HG03520 (cell line): ENCODE measurements at regions not wholly inside any gene's neighbourhood (a gene's known extent, or its start where the extent isn't known, plus 50 kb on each side); places are given as distances from the start of the nearest gene placed in this dataset.

ENCODE experiments used
- ATAC-seq: cut with Tn5 transposase; IDR thresholded peaks from one replicate; pipeline ENCODE4 v1.9.1; 2021; ENCODE audit warnings: mild to moderate bottlenecking, moderate library complexity; ENCODE audit not compliant: unreplicated experiment

DNA sequence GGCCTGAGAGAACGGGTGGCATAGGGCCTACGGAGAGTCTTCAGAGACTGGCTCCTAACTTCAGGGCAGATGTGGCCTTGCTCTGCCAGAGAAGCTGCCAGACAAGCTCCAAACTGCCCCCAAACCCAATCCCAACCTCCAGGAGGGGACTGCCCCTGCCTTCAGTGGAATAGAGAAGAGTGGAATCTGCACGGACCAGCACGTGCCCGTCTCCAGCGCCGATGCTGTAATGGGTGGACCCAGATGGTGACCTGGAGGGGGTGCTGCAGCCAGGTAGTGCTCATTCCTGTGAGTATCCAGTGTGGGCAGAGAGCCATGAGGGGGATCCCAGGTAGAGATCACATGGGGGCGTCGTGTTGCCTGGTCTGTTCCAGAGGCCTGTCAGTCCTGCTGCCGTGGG lies 73.2 kb upstream of the NKX1-1 start:
- ATAC-seq: no peak

DNA sequence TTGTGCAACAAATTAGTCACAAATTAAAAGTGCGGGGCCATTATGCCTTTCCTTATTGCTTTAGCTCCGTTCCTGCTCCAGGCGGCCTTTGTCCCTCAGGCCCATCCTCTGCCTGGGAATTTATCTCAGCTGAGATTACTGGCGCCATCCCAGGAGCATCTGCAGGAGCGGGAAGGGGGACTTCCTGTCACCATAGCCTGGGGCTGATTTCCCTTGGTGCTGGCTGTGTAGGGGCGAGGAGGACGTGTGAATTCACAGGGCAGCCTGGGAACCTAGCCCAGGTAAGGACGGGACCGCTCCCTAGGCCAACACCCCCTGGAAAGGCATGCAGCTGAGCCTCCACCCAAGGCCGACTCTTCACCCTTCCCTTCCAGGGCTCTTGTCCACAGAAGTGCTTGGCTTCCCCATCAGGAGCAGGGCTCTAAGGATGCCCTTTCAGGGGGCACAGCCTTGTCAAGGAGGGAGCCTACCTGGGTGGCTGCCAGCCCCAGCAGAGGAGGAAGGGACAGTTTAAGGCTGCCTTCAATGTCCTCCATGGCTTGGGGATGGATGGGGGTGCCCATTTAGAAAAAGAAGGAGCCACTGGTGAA lies 72.6 kb upstream of the NKX1-1 start:
- ATAC-seq: no peak

- no peak for ATAC-seq
Observed at GRCh38 chr4:1477045-1477840, 71.0 kb upstream of the NKX1-1 start.

DNA sequence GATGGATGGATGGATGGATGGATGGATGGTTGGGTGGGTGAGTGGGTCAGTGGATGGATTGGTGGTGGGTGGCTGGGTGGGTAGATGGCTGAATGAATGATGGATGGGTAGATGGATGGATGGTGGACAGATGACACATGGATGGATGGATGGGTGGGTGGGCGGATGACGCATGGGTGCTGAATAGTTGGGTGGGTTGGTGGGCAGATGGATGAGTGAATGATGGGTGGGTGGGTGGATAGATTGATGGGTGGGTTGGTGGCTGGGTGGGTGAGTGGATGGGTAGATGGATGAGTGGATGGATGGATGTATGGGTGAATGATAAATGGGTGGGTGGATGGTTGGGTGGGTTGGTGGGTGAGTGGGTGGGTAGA lies 69.9 kb upstream of the NKX1-1 start:
- no peak for ATAC-seq

DNA sequence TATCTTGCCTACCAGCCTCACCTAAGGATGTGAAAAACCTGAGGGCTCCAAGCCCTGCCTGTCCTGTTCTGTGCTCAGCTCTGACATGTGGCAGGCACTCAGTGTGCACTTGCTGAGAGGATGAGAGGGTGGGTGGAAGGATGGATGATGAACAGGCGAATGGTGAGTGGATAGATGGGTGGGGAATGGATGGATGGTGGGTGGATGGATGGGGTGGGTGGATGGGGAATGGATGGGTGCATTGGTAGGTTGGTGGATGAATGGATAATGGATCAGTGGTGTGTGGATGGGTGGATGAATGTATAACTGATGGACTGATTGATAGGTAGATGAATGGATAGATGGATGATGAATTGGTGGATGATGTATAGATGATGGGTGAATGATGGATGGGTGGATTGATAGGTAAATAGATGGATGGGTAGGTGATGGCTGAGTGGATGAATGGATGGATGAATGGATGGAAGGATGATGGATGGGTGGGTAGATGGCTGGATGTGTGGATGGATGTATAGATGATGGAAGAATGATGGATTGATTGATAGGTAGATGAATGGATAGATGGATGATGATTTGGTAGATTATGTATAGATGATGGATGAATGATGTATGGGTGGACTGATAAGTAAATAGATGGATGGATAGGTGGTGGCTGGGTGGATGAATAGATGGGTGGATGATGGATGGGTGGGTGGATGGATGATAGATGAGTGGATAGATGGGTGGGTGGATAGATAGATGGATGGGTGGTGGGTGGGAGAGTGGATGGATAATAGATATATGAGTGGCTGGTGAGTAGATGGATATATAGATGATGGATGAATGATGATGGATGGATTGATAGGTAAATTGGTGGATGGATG lies 69.3 kb upstream of the NKX1-1 start:
- no peak for ATAC-seq

DNA sequence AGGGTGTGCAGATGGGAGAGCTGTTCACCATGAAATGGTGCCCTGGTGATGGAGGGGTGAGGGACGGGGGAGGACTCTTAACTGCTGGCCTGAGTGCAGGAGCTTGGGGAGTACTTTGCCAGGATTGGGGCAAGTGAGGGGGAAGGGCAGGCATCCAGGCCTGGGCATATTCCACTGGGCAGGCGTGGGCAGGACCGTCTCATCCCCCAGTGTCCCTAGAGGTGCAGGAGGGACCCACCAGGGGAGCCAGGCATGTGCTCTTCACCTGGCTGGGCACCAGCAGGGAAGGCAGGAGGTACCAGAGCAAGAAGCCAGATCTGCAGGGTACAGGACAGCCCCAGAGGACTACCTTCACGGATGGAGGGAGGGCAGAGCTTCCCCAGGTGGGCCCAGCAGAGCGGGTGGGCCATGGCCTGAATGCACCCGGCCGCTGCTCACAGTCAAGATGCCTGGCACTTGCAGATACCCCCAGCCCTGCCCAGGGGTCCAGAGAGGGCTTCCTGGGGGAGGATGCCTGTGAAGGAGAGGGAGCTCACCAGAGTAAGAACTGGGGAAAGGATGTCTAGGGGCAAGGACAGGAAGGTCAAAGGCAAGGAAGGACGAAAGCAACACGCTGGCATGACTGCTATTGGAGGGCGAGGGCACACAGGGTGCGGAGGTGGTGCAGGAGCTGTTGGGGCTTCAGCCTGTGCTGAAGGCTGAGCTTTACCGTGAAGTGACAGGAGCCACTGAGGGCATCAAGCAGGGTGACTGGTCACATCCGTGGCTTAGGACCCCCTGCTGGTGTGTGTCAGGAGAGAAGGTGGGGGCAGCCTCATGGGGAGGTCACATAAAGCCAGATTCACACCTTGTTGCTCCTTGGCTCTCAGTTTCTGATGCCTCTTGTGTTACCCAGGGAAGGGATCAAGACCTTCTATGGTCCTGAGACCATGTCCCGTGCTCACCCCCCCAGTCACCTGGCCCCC lies 68.2 kb upstream of the NKX1-1 start:
- ATAC-seq: no peak

GRCh38 chr4:1473718-1474117 lies 67.5 kb upstream of the NKX1-1 start:
- ATAC-seq: no peak

DNA sequence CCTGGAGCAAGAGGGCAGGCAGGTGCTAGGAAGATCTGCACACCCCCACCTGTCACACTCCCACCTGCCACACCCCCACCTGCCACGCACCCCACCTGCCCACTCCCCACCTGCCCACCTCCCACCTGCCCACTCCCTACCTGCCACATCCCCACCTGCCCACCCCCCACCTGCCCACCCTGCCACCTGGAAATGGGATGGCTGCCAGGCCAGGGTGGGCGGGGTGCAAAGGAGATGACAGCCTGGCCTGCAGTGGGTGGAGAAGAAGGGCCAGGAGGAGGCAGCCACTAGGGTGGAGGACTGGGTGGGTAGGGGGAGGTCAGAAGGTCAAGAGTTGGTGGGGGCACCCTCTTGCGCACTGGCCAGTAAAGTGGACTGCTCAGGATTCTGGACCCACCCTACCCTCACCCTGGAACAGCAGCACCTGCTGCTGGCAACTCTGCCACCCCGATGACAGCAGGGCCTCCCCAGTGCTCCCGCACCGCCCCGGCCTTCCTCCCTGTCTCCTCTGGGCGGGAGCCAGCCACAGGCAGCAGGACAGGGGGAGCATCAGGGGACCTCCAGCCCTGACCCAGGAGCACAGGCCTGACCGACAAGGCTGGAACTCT lies 66.8 kb upstream of the NKX1-1 start:
- no peak for ATAC-seq

GRCh38 chr4:1472148-1472797 lies 66.0 kb upstream of the NKX1-1 start:
- ATAC-seq: no peak

GRCh38 chr4:1471443-1472147 lies 65.4 kb upstream of the NKX1-1 start:
- ATAC-seq: no peak

DNA sequence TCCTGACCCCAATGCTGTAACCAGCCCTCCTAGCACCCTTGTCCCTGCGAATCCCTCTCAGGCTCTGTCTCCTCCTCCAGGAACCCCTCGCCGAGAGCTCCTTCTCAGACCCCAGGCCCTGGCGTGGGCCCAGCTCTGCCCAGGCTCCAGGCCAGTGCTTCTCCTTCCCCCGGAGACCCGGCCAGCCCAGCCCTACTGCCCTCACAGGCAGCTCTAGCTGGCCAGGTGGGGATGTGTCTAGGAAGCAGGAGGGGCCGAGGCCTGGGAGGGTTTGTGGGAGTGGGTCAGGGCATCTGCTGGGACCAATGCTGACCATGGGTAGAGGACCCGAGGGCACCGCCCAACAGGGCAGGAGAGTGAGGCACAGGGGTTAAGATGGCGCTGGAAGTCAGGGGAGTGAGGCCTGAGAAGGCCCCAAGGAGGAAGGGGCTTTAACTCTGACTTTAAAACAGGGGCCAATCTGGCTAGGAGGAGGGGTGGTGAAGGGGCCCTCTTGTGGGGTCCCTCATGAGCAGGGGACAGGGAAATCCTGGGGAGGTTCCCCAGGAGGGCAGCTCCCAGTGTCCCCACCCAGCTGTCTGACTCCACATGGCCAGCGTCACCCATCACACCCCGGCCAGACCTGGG lies 64.7 kb upstream of the NKX1-1 start:
- ATAC-seq: no peak

DNA sequence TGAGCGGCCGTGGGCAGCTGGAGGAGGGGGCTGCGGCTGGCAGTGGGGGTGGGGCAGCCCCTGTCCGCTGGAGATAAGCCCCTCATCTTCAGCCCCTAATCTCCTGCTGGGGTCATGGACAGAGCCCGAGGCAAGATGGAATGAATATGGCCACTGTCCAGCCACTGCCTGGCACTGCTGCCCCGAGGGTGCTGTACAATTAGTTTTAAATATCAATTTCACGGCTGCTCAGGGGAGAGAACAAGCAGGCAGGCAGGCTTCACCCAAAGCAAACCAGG lies 64.1 kb upstream of the NKX1-1 start:
- no peak for ATAC-seq

DNA sequence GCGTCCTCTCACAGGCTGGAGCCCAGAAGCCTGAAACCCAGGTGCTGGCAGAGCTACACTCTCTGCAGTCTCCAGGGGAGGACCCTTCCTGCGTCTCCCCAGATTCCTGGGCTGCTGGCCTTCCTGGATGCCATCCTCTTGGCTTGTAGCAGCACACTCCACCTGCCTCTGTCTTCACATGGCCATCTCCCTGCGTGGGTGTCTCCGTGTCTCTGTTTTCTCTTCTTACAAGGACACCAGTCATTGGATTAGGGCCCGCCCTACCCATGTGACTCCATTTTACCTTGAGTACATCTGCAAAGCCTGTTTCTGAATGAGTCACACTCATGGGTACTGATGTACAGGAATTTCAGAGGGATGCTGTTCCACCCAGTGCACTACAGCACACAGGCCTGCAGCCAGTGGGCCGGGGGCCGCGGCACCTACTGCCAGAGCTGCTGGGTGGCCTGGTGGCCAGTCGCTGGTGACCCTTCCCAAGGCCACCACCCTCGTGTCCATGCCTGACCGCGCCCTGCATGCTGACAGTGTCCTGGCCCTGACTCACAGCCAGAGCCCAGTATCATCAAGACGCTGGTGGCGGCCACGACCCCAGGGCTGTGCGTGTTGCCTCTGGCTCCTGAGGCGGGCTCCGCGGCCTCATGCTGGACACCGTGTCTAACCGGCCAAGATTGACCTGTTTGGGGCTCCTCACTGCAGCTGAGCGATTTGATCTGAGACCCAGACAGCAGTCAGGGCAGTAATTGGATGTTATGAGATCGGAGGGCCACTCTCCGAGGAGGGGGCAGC lies 63.6 kb upstream of the NKX1-1 start:
- no peak for ATAC-seq

DNA sequence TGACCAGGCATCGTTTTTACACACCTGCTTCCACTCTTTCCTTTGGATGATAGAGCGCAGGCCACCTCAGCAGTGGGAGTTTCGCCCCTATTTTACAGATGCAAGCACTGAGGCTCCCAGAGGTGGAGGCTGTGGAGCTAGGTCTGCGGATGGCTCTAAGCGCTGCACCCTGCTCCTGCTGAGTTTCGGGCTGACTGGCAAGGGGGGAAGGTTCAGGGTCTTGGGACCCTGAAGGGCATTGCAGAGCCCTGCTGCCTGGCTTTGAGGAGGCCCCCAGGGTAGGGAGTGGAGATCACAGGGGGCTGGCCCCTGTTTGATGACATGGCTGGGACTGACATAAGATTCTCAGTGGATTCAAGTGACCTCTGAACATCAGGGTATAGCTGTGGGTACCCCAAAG lies 62.8 kb upstream of the NKX1-1 start:
- ATAC-seq: no peak

- ATAC-seq: no peak
Observed at GRCh38 chr4:1467581-1468458, 61.6 kb upstream of the NKX1-1 start.

- no peak for ATAC-seq
Observed at GRCh38 chr4:1466863-1467165, 60.6 kb upstream of the NKX1-1 start.
